Body of pancreas (tissue), 4 donors: ENCODE measurements at regions not wholly inside any gene's neighbourhood (a gene's known extent, or its start where the extent isn't known, plus 50 kb on each side); places are given as distances from the start of the nearest gene placed in this dataset.

Experiments used
- CTCF ChIP-seq, 7 experiments: fragments of 450-650 bp in 4 of 7; fragments of 200-600 bp in 3 of 7; sonication (generic) in 3 of 7; IDR thresholded peaks; one replicate each; pipeline ENCODE4 v1.5.1; 2016 to 2019; ENCODE audit warnings: antibody characterized with exemption in 7 of 7
- POLR2A ChIP-seq, 3 donors: fragments of 450-650 bp; IDR thresholded peaks; one replicate each; pipeline ENCODE4 v1.6.1; 2016; ENCODE audit warnings: antibody characterized with exemption in 3 of 3, mild to moderate bottlenecking in 2 of 3

DNA sequence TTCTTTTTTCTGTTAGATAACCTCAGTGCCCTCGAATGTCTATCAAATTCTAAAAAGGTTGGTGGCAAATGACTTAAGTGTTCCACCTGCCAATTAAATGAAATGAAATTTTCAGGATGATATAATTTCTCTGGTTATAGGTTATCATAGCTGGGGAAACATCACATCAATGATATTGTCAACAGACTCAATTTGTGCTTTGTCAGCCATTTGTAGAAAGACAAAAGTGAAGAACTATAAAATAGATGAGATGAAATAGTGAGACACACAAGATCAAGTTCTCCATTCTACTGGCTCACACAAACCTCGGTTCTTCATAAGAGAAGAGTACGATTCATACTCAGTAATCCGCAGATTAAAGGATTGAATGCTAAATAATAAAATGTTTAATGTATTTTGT lies 1443.2 kb upstream of the FLRT2 start:
- TF ChIP-seq CTCF (IDR thresholded peaks at IDR 0.05) (no peak), POLR2A (IDR thresholded peaks at IDR 0.05) (no peak)
